Keratinocyte (primary cell): ENCODE measurements at regions not wholly inside any gene's neighbourhood (a gene's known extent, or its start where the extent isn't known, plus 50 kb on each side); places are given as distances from the start of the nearest gene placed in this dataset.

Experiments used
- DNase-seq: peaks from one replicate; pipeline ENCODE4 v3.0.0-alpha.2; 2011; ENCODE audit warnings: low read depth, missing footprints, low spot score
- FAIRE-seq: peaks from 2 replicates; lab custom pipeline; 2011; peaks lifted over from hg19 to GRCh38; lab: Jason Lieb, UNC
- H2AFZ ChIP-seq: 2 replicates; pipeline ENCODE4 v1.6.0; 2012; ENCODE audit warnings: low read length, control low read depth, inconsistent platforms; ENCODE audit not compliant: control insufficient read depth
- H3K27ac ChIP-seq: 2 replicates; pipeline ENCODE4 v1.5.1; 2011; ENCODE audit warnings: low read length; ENCODE audit not compliant: control insufficient read depth, insufficient read depth
- H3K27me3 ChIP-seq: 3 replicates; pipeline ENCODE4 v1.6.0; 2011; ENCODE audit warnings: low read length; ENCODE audit not compliant: control insufficient read depth, insufficient read depth; ENCODE audit errors: extremely low read depth
- H3K36me3 ChIP-seq, 2 experiments: 2 replicates in 1 of 2; 3 replicates in 1 of 2; pipeline ENCODE4 v1.5.1; 2011; ENCODE audit warnings: low read length in 2 of 2, mild to moderate bottlenecking in 1 of 2; ENCODE audit not compliant: control insufficient read depth in 2 of 2, insufficient read depth in 2 of 2; ENCODE audit errors: extremely low read depth in 1 of 2
- H3K4me1 ChIP-seq: 3 replicates; pipeline ENCODE4 v1.5.1; 2011; ENCODE audit warnings: low read length; ENCODE audit not compliant: control insufficient read depth, insufficient read depth; ENCODE audit errors: extremely low read depth
- H3K4me2 ChIP-seq: 3 replicates; pipeline ENCODE4 v1.6.0; 2011; ENCODE audit warnings: low read depth, low read length; ENCODE audit not compliant: control insufficient read depth, insufficient read depth; ENCODE audit errors: extremely low read depth
- H3K4me3 ChIP-seq, 3 experiments: fragments of 200-600 bp in 1 of 3; sonication (generic) in 1 of 3; 2 replicates in 2 of 3; 3 replicates in 1 of 3; pipeline ENCODE4 v1.5.1; 2011 to 2016; ENCODE audit warnings: low read length in 3 of 3, mild to moderate bottlenecking in 3 of 3, control low read depth in 2 of 3, inconsistent platforms in 1 of 3, low read depth in 1 of 3, mixed read lengths in 1 of 3, mixed run types in 1 of 3, moderate library complexity in 1 of 3; ENCODE audit not compliant: control insufficient read depth in 2 of 3, insufficient read depth in 2 of 3; ENCODE audit errors: extremely low read depth in 1 of 3
- H3K79me2 ChIP-seq: 2 replicates; pipeline ENCODE4 v1.6.0; 2012; ENCODE audit warnings: low read length; ENCODE audit not compliant: control insufficient read depth, insufficient read depth
- H3K9ac ChIP-seq: 3 replicates; pipeline ENCODE4 v1.6.0; 2011; ENCODE audit warnings: low read length; ENCODE audit not compliant: control insufficient read depth, insufficient read depth; ENCODE audit errors: extremely low read depth
- H3K9me1 ChIP-seq: 3 replicates; pipeline ENCODE4 v1.6.0; 2011; ENCODE audit warnings: low read length; ENCODE audit not compliant: control insufficient read depth, insufficient read depth; ENCODE audit errors: extremely low read depth
- H3K9me3 ChIP-seq: 2 replicates; pipeline ENCODE4 v1.5.1; 2012; ENCODE audit warnings: low read depth, low read length; ENCODE audit not compliant: control insufficient read depth
- H4K20me1 ChIP-seq: 3 replicates; pipeline ENCODE4 v1.6.0; 2011; ENCODE audit warnings: low read length; ENCODE audit not compliant: control insufficient read depth, insufficient read depth; ENCODE audit errors: extremely low read depth
- CTCF ChIP-seq, 3 experiments: IDR thresholded peaks in 1 of 3; conservative IDR thresholded peaks in 1 of 3; optimal IDR thresholded peaks in 1 of 3; 2 replicates in 2 of 3; 3 replicates in 1 of 3; pipeline versions ENCODE3 to v1.5.1; 2011; ENCODE audit warnings: low read length in 3 of 3, mild to moderate bottlenecking in 3 of 3, moderate library complexity in 2 of 3, control low read depth in 1 of 3, inconsistent platforms in 1 of 3; ENCODE audit not compliant: insufficient read depth in 2 of 3; ENCODE audit errors: extremely low read depth in 1 of 3
- EZH2 ChIP-seq: IDR thresholded peaks from one replicate; pipeline ENCODE4 v1.6.1; 2012; ENCODE audit warnings: inconsistent platforms, mild to moderate bottlenecking, low read length, moderate library complexity
- dilution Hi-C: fragments of 300-500 bp; cut with MboI; formaldehyde crosslinking; loops from one replicate; pipeline ENCODE4 v1.7.0; 2020; ENCODE audit warnings: low sequenced_read_pairs; ENCODE audit not compliant: extremely low pct_ligation_motif_present

- no peak for TF ChIP-seq CTCF (optimal IDR thresholded peaks at IDR 0.05 in 1 of 3, IDR thresholded peaks at IDR 0.05 in 1 of 3, conservative IDR thresholded peaks at IDR 0.05 in 1 of 3; ENCODE audit: extremely low read depth in 1 of 3, insufficient read depth in 2 of 3, low read length in 3 of 3)
- no peak for TF ChIP-seq EZH2
- no peak overlapping the region for H3K4me3 ChIP-seq
- H4K20me1 ChIP-seq, result no peaks in the 10 kb centered on the region
- H3K27me3 ChIP-seq, result no peaks in the 10 kb centered on the region
- H3K27ac ChIP-seq, result no peak overlapping the region
- no peaks in the 10 kb centered on the region for H3K9me1 ChIP-seq
- H3K4me1 ChIP-seq, result no peaks in the 10 kb centered on the region
- no peak for DNase-seq
- H3K79me2 ChIP-seq, result no peaks in the 10 kb centered on the region
- dilution Hi-C loops, result no loop called here
- peaks cover 11% of the 10 kb centered on the region for H3K9me3 ChIP-seq
- no peak overlapping the region for H3K4me2 ChIP-seq
- FAIRE-seq, result no peak
- H3K36me3 ChIP-seq, result no peaks in the 10 kb centered on the region
- H3K9ac ChIP-seq, result no peak overlapping the region
- no peak overlapping the region for H2AFZ ChIP-seq
Observed at GRCh38 chr14:105737504-105738246, 211.3 kb downstream of the TMEM121 start.

- no peak for FAIRE-seq
- Histone ChIP-seq H3K27me3 (no peaks in the 10 kb centered on the region), H3K4me2 (no peak overlapping the region), H3K4me3 (no peak overlapping the region), H3K9me1 (no peaks in the 10 kb centered on the region), H3K4me1 (no peaks in the 10 kb centered on the region), H3K9ac (no peak overlapping the region), H3K9me3 (peaks cover 5% of the 10 kb centered on the region), H3K79me2 (no peaks in the 10 kb centered on the region), H4K20me1 (no peaks in the 10 kb centered on the region), H2AFZ (no peak overlapping the region), H3K36me3 (no peaks in the 10 kb centered on the region), H3K27ac (no peak overlapping the region)
- TF ChIP-seq EZH2 (no peak), CTCF (optimal IDR thresholded peaks at IDR 0.05 in 1 of 3, IDR thresholded peaks at IDR 0.05 in 1 of 3, conservative IDR thresholded peaks at IDR 0.05 in 1 of 3; ENCODE audit: extremely low read depth in 1 of 3, insufficient read depth in 2 of 3, low read length in 3 of 3) (no peak)
- dilution Hi-C loops, result no loop called here
- no peak for DNase-seq
Observed at GRCh38 chr14:105738638-105739037, 212.3 kb downstream of the TMEM121 start.
